Myocyte (in vitro differentiated cells): ENCODE measurements at regions not wholly inside any gene's neighbourhood (a gene's known extent, or its start where the extent isn't known, plus 50 kb on each side); places are given as distances from the start of the nearest gene placed in this dataset.
"Not testable (repeated sequence)": the region's sequence is repeated elsewhere in the genome, so short reads cannot be mapped to it uniquely, and the experiment has no call there.

ENCODE experiments used
- DNase-seq: peaks from one replicate; pipeline ENCODE4 v3.0.0-alpha.2; 2012; ENCODE audit warnings: low read depth

GRCh38 chr3:194035406-194036138 is 100.4 kb upstream of the HES1 start:
- DNase-seq, result no peak

DNA sequence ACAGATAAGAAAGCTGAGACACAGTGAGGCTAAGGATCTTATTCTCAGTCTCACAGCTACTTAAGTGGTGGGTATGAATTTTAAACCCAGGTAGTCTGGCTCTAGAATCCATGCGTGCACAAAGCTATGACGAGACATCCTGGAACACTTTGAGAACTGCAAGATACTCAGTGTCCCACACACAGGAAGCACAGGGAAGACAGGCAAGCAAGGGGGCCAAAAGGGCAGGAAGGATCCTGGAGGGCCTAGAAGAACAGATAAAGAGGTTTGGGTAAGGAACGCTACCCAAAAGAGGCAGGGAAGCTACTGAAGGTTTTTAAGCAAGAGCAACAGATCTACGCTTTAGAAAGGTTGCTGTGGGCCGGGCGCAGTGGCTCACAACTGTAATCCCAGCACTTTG is 99.1 kb upstream of the HES1 start:
- DNase-seq, result no peak

DNA sequence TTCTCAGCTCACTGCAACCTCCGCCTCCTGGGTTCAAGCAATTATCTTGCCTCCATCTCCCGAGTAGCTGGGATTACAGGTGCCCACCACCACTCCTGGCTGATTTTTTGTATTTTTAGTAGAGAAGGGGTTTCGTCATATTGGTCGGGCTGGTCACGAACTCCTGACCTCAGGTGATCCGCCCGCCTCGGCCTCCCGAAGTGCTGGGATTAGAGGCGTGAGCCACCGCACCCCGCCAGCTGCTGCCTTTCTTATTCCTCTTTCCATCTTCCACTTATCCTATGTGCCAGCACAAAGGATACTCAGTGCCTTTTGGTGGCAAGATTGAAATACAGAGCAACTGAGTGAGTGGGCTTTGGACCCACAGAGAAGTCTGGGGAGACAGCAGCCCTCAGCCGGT is 97.6 kb upstream of the HES1 start:
- not testable (repeated sequence) for DNase-seq

- no peak for DNase-seq
Observed at GRCh38 chr3:194038960-194039359, 97.0 kb upstream of the HES1 start.

DNA sequence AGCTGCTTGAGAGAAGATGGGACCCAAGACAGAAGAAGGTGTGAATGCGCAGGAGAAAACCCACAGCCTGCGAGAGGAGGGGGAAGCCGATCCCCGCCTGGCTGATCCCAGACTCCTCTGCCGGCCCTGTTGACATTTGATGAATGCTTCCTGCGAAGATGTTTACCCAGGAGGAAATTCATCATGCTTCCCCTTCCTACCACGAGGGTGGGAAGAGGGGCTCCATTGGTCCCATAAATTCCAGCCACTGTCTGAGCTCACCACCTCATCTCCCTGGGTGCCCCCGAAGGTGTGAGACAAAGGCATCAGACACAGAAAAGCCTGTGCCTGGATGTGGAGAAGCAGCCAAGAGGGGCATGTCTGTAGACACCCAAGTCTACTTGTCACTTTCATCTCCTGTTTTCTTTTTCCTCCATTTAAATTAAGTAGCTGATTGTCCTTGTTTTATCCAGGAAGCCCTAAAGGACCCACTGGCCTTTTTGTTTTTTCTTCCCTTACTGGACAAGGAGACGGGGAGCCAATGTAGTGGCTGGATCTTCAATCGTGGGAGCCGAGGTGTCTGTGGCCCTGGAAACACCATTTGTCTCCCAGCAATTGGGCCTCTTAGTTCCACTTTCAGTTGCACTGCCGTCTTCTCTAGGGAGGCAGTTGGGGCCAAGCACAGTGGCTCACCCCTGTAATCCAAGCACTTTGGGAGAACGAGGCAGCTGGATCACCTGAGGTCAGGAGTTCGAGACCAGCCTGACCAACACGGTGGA is 95.3 kb upstream of the HES1 start:
- no peak for DNase-seq

DNA sequence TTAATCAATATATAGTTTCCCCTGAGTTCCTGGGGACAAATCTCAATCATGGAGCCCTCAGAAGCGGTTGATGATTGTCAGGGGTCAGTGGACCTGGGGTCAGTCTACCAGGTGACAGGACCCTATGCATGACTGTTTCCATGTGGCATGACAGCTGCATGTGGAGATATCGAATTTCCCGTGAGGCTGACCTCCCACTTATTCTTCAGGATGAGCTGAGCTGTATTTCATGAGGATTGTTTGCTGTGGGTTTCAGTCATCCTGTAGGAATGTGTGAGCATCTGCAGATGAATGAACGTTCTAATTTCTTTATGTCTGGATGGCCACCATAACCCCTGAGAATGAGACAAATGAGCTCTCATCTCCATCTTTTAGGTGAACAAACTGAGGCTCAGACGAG is 93.0 kb upstream of the HES1 start:
- DNase-seq, result peak; percentile 91

GRCh38 chr3:194043516-194043915 is 92.4 kb upstream of the HES1 start:
- DNase-seq, result peak; percentile 70

- peak; percentile 59 for DNase-seq
Observed at GRCh38 chr3:194045289-194045688, 90.7 kb upstream of the HES1 start.

DNA sequence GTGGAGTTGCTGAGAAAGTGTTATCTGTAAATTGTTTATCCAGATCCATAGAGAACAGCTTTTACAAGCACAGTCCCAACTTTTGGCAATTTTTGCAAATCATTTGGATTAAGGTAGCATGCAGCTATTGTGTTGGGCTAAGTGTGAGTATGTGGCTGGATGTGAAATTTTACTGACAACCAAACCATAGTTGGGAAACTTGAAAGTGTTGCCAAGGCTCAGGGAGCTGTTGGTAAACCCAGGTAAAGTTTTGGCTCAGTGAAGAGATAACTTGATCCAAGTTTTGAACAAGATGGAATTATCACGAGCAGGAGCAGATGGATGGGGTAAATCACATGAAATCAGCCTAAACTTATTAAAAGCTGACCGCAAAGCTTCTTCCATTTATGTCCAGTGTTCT is 90.0 kb upstream of the HES1 start:
- DNase-seq, result no peak

DNA sequence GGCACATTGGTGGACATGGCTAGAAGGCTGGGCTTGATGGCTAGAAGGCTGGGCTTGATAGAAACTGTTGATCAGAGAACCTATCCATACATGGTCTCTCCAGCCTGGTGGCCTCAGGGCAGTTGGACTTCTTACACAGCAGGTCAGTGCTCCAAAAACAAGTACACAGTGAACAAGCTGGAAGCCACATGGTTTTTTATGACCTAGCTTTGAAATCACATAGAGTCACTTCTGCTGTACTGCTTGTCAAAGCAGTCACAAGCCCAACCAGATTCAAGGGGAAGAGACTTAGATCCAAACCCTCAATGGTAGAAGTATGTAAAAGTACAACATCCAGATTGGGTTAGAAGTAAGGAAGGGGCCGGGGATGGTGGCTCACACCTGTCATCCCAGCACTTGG is 89.4 kb upstream of the HES1 start:
- DNase-seq, result no peak

- peak; percentile 97 for DNase-seq
Observed at GRCh38 chr3:194046995-194047645, 88.8 kb upstream of the HES1 start.

- DNase-seq, result no peak
Observed at GRCh38 chr3:194049394-194049793, 86.6 kb upstream of the HES1 start.

- no peak for DNase-seq
Observed at GRCh38 chr3:194050782-194051320, 85.1 kb upstream of the HES1 start.

DNA sequence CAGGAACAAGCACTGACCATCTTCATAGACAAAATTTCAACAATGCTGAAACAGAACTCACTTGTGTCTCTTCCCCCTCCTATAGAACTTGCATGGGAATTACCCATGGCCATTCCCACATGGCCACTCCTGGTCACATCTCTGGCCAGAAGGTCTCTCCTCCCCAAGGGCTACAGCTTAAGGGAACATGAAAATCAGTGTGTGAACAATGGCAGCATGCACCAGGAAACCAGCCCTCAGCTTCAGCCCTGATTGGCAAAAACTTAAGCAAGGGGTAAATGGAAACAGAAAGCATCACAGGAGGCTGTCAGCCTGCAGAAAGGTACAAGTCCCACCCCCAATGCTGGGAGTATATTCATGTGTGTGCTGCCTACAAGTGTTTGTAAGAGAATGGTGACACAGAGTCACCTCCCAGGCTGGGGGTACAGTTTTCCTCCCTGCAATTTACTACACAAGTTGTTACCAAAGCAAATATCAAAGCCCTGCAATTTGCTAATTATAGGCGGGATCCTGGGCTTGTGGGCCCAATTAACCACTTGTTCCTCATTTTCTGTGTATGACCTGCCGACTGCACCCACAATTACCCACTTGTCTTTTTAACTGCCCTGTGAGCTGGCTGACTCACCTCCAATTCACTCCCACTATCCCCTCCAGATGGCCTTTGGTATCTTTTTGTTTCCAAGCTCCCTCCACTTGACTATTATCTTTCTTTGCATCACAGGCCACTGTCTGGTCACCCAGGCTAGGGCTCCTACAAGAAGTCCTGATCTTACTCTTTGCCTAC is 84.4 kb upstream of the HES1 start:
- no peak for DNase-seq

DNA sequence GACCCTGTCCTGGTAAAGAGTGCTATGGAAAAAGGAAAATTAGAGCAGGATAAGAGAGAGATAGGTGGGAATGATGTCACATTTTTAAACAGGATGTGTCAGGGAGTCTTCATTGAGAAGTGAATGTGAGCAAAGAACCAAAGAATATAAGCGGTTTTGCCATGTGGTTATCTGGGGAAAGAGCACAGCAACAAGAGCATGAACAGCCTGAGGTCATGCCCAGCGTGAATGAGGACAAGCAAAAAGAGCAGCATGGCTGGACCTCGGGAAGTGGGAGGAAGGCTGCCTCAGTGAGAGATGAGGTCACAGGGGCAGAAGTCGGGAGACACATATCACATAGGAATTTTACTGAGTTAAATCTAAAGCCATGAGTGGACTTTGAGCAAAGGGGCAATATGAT is 82.8 kb upstream of the HES1 start:
- DNase-seq, result no peak

DNA sequence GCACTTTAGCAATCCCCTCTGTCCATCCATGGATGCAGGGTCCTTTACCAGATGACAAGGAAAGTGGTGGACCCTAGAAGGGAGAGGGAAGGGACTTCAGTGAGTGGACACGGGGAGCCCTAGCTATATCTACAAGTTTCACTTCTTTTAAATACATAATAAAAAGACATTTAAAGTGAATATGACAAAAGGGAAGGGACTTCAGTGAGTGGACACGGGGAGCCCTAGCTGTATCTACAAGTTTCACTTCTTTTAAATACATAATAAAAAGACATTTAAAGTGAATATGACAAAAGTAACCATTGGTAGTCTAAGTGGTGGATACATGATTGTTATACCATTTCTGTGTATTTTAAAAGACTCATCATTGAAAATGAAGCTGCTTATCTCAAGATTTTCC is 81.9 kb upstream of the HES1 start:
- no peak for DNase-seq

DNA sequence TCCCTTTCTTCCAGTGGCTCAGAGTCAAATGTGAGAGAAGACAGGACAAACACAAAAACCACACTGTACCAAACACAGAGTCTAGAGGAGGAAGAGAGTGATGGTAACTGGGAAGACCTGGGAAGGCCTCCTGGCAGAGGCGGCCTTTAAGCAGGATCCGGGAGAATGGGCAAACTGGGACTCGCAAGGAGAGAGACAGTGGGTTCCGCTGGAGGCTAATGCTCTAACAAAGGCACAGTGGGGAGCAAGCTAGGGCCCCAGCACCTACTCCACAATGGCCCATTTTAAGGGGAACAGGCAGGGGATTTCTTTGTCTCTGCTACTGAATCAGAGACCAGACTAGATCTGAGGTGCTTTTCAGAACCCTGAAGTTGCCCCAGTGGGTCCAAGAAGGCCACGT is 81.4 kb upstream of the HES1 start:
- DNase-seq, result no peak

- no peak for DNase-seq
Observed at GRCh38 chr3:194054961-194055360, 81.0 kb upstream of the HES1 start.

DNA sequence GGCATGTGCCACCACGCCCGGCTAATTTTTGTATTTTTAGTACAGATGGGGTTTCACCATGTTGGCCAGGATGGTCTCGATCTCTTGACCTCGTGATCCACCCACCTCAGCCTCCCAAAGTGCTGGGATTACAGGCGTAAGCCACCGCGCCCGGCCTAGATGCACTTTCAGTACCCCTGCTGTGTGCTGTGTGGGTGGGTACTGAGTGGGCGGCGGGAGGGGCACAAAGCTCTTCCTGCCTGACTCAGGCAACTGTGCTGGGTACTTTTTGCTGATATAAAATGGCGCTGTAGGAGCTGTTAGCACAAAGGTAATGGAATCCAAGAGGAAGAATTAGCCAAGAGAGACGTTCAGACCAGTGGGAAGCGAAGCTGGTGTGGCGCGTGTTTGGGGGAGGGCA is 79.6 kb upstream of the HES1 start:
- DNase-seq, result not testable (repeated sequence)

- no peak for DNase-seq
Observed at GRCh38 chr3:194056731-194057415, 79.1 kb upstream of the HES1 start.
